ENCODE measurements at regions not wholly inside any gene's neighbourhood (a gene's known extent, or its start where the extent isn't known, plus 50 kb on each side); places are given as distances from the start of the nearest gene placed in this dataset.
A peak's percentile ranks its signal among the peaks of the same experiment; 100 is the strongest.
"Not testable (repeated sequence)": the region's sequence is repeated elsewhere in the genome, so short reads cannot be mapped to it uniquely, and the experiment has no call there.

GRCh38 chr3:161694682-161695564, 198.3 kb downstream of the OTOL1 start:
- no peak for DNase-seq

- no peak for DNase-seq
Measured at GRCh38 chr3:161695811-161696210, 199.2 kb downstream of the OTOL1 start.

- DNase-seq: peak; percentile 7
Measured at GRCh38 chr3:161700998-161701397, 204.4 kb downstream of the OTOL1 start.

GRCh38 chr3:161707253-161707652, 210.6 kb downstream of the OTOL1 start:
- DNase-seq: not testable (repeated sequence)

GRCh38 chr3:161713731-161714130, 217.1 kb downstream of the OTOL1 start:
- no peak for DNase-seq

- no peak for DNase-seq
Measured at GRCh38 chr3:161731968-161732367, 235.4 kb downstream of the OTOL1 start.

- DNase-seq: no peak
Measured at GRCh38 chr3:161737171-161737570, 240.6 kb downstream of the OTOL1 start.

GRCh38 chr3:161740421-161740820, 243.8 kb downstream of the OTOL1 start:
- DNase-seq: no peak

- no peak for DNase-seq
Measured at GRCh38 chr3:161744366-161744765, 247.8 kb downstream of the OTOL1 start.

GRCh38 chr3:161745741-161746140, 249.1 kb downstream of the OTOL1 start:
- DNase-seq: no peak

- no peak for DNase-seq
Measured at GRCh38 chr3:161748049-161748448, 251.4 kb downstream of the OTOL1 start.

- no peak for DNase-seq
Measured at GRCh38 chr3:161754420-161755053, 257.9 kb downstream of the OTOL1 start.

GRCh38 chr3:161759444-161759843, 262.8 kb downstream of the OTOL1 start:
- no peak for DNase-seq

- DNase-seq: no peak
Measured at GRCh38 chr3:161766331-161766730, 269.7 kb downstream of the OTOL1 start.

- DNase-seq: no peak
Measured at GRCh38 chr3:161770484-161771386, 274.1 kb downstream of the OTOL1 start.

- DNase-seq: no peak
Measured at GRCh38 chr3:161781381-161781780, 284.8 kb downstream of the OTOL1 start.

- DNase-seq: no peak
Measured at GRCh38 chr3:161793194-161793930, 296.8 kb downstream of the OTOL1 start.

- DNase-seq: no peak
Measured at GRCh38 chr3:161794551-161794950, 297.9 kb downstream of the OTOL1 start.

- DNase-seq: no peak
Measured at GRCh38 chr3:161796312-161796711, 299.7 kb downstream of the OTOL1 start.

- no peak for DNase-seq
Measured at GRCh38 chr3:161796780-161797179, 300.2 kb downstream of the OTOL1 start.

GRCh38 chr3:161798016-161798415, 301.4 kb downstream of the OTOL1 start:
- no peak for DNase-seq

GRCh38 chr3:161800985-161801559, 304.5 kb downstream of the OTOL1 start:
- DNase-seq: no peak

All from NCI-H345 (cell line).